WTC11 (cell line): ENCODE measurements at regions not wholly inside any gene's neighbourhood (a gene's known extent, or its start where the extent isn't known, plus 50 kb on each side); places are given as distances from the start of the nearest gene placed in this dataset.

Source experiments
- ATAC-seq: fragments of 200-7000 bp; cut with Tn5 transposase; 2 replicates; pipeline ENCODE4 v1.10.0; 2021; ENCODE audit warnings: mild to moderate bottlenecking, moderate library complexity
- CTCF ChIA-PET: fragments of 300-600 bp; sonication (Branson Sonifier 250); formaldehyde crosslinking; loops from one replicate; lab custom pipeline; 2021; ENCODE audit warnings: antibody characterized with exemption; lab: Charles Lee
- POLR2A ChIA-PET: fragments of 350-600 bp; sonication (Branson Sonifier 250); formaldehyde crosslinking; loops from one replicate; lab custom pipeline; 2021; ENCODE audit warnings: antibody characterized with exemption; lab: Charles Lee
- DNase-seq: peaks from one replicate; pipeline ENCODE4 v3.0.0; 2021; ENCODE audit warnings: low spot score
- H3K27ac Mint-ChIP-seq: 2 replicates; pipeline ENCODE4 v1.8.0; 2021; ENCODE audit warnings: mixed read lengths
- H3K27me3 Mint-ChIP-seq: 2 replicates; pipeline ENCODE4 v1.8.0; 2021; ENCODE audit warnings: low read depth, mild to moderate bottlenecking, moderate library complexity, mixed read lengths
- H3K36me3 Mint-ChIP-seq: 2 replicates; pipeline ENCODE4 v1.8.0; 2021; ENCODE audit warnings: mixed read lengths
- H3K4me1 Mint-ChIP-seq: 2 replicates; pipeline ENCODE4 v1.8.0; 2022; ENCODE audit warnings: mixed read lengths
- H3K4me3 Mint-ChIP-seq: 2 replicates; pipeline ENCODE4 v1.8.0; 2021; ENCODE audit warnings: mild to moderate bottlenecking, moderate library complexity, mixed read lengths
- H3K9me3 Mint-ChIP-seq: 2 replicates; pipeline ENCODE4 v1.8.0; 2021; ENCODE audit warnings: mixed read lengths
- CREM ChIP-seq: sonication (generic); formaldehyde crosslinking; IDR thresholded peaks from 2 replicates; pipeline ENCODE4 v1.8.1; 2022; ENCODE audit warnings: mild to moderate bottlenecking, missing genetic modification reagents, moderate library complexity
- GRHL2 ChIP-seq: fragments of 250-450 bp; sonication (Bioruptor Pico); IDR thresholded peaks from 2 replicates; pipeline ENCODE4 v1.8.0; 2022; ENCODE audit warnings: mild to moderate bottlenecking, moderate library complexity; ENCODE audit not compliant: insufficient replicate concordance, severe bottlenecking
- HMGA2 ChIP-seq: fragments of 250-450 bp; sonication (Bioruptor Pico); IDR thresholded peaks from 2 replicates; pipeline ENCODE4 v1.4.0; 2021; ENCODE audit warnings: mild to moderate bottlenecking, moderate library complexity
- JAZF1 ChIP-seq: fragments of 250-450 bp; sonication (Bioruptor Pico); IDR thresholded peaks from 2 replicates; pipeline ENCODE4 v1.9.0; 2021; ENCODE audit warnings: moderate library complexity, mild to moderate bottlenecking, inconsistent platforms
- NR3C1 ChIP-seq: sonication (generic); formaldehyde crosslinking; conservative IDR thresholded peaks from 2 replicates; pipeline ENCODE4 v1.8.1; 2023; ENCODE audit warnings: low read depth, mild to moderate bottlenecking, missing genetic modification reagents
- OVOL2 ChIP-seq: fragments of 250-450 bp; sonication (Bioruptor Pico); IDR thresholded peaks from 2 replicates; pipeline ENCODE4 v1.9.0; 2021; ENCODE audit warnings: mild to moderate bottlenecking, borderline replicate concordance
- SMAD3 ChIP-seq: sonication (generic); formaldehyde crosslinking; IDR thresholded peaks from 2 replicates; pipeline ENCODE4 v1.8.0; 2022; ENCODE audit warnings: missing genetic modification reagents, mild to moderate bottlenecking, borderline replicate concordance
- SMAD4 ChIP-seq: sonication (generic); formaldehyde crosslinking; IDR thresholded peaks from 2 replicates; pipeline ENCODE4 v1.8.0; 2022; ENCODE audit warnings: mild to moderate bottlenecking, missing genetic modification reagents
- ZNF219 ChIP-seq: sonication (generic); formaldehyde crosslinking; IDR thresholded peaks from 2 replicates; pipeline ENCODE4 v1.8.0; 2023; ENCODE audit warnings: missing genetic modification reagents, mild to moderate bottlenecking, borderline replicate concordance
- ZNF416 ChIP-seq: fragments of 250-450 bp; sonication (Bioruptor Pico); IDR thresholded peaks from 2 replicates; pipeline ENCODE4 v1.9.0; 2021; ENCODE audit warnings: mild to moderate bottlenecking, inconsistent platforms
- ZNF671 ChIP-seq: fragments of 250-450 bp; sonication (Bioruptor Pico); IDR thresholded peaks from 2 replicates; pipeline ENCODE4 v1.8.0; 2021; ENCODE audit warnings: mild to moderate bottlenecking
- TF ChIP-seq, protein P1 (sequence below): sonication (generic); formaldehyde crosslinking; IDR thresholded peaks from 2 replicates; pipeline ENCODE4 v1.8.1; 2023; ENCODE audit warnings: mild to moderate bottlenecking, missing genetic modification reagents, moderate library complexity
- TF ChIP-seq, protein P2 (sequence below): sonication (generic); formaldehyde crosslinking; IDR thresholded peaks from 2 replicates; pipeline ENCODE4 v1.8.0; 2022; ENCODE audit warnings: mild to moderate bottlenecking, missing genetic modification reagents
- TF ChIP-seq, protein P3 (sequence below): sonication (generic); formaldehyde crosslinking; IDR thresholded peaks from 2 replicates; pipeline ENCODE4 v1.8.1; 2022; ENCODE audit warnings: mild to moderate bottlenecking, moderate library complexity, missing genetic modification reagents
- TF ChIP-seq, protein P4 (sequence below): sonication (generic); formaldehyde crosslinking; IDR thresholded peaks from 2 replicates; pipeline ENCODE4 v1.8.1; 2023; ENCODE audit warnings: mild to moderate bottlenecking, missing genetic modification reagents
- TF ChIP-seq, protein P5 (sequence below): sonication (generic); formaldehyde crosslinking; IDR thresholded peaks from 2 replicates; pipeline ENCODE4 v1.8.0; 2022; ENCODE audit warnings: missing genetic modification reagents

DNA sequence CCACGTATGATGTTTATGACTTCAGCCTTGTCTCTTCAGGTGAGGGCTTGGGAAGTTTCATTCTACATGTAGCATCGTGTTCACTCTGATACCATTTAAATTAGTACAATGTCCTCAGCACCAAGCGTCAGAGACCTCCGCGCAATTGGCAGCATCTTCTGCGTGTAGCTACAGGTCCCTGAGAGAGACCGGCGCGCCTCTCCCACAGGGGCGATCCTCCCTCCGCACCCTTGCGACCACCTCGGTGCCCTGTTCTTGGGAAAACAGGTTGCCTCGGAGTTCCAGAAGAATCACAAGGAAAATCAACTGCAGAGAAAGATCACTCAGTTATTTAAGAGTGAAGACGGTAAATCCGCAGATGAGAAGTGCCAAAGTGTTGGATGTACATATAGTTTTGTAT, 206.2 kb downstream of the GATA3 start:
- DNase-seq (no peak), ATAC-seq (no peak)
- no peak for TF ChIP-seq NR3C1 (CRISPR knock-in tag)
- POLR2A ChIA-PET, result no interaction called here
- Mint-ChIP-seq H3K27me3 (peaks cover 2% of the 10 kb centered on the region), H3K9me3 (peaks cover 5% of the 10 kb centered on the region), H3K27ac (no peak overlapping the region), H3K4me3 (no peak overlapping the region), H3K36me3 (no peaks in the 10 kb centered on the region), H3K4me1 (peaks cover 5% of the 10 kb centered on the region; the same call in 1 of the 2 replicates)
- CTCF ChIA-PET, result no interaction called here

DNA sequence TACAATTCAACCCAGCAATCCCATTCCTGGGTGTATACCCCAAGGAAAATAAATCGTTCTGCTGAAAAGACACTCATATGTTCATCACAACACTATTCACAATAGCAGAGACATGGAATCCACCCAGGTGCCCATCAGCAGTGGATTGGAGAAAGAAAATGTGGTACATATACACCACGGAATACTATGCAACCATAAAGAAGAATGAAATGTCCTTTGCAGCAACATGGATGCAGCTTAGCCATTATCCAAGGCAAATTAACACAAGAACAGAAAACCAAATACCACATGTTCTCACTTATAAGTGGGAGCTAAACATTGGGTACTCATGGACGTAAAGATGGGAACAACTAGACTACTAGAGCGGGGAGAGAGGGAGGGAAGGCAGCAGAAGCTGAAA, 207.8 kb downstream of the GATA3 start:
- peaks cover 2% of the 10 kb centered on the region for H3K27me3 Mint-ChIP-seq
- POLR2A ChIA-PET, result no interaction called here
- CTCF ChIA-PET, result no interaction called here

DNA sequence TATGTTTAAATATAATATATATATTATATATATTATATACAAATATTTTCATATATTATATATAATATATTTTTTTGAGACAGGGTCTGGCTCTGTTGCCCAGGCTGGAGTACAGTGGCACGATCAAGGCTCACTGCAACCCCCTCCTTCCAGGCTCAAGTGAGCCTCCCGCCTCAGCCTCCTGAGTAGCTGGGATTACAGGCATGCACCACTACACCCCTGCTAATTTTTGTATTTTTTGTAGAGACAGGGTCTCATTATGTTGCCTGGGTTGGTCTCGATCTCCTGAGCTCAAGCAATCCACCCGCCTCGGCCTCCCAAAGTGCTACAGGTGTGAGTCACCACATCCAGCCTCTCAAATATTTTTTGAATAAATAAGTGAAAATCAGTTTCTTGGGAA, 215.5 kb downstream of the GATA3 start:
- no peak for ATAC-seq
- Mint-ChIP-seq H3K27me3 (peaks cover 28% of the 10 kb centered on the region), H3K4me3 (no peak overlapping the region), H3K4me1 (peaks cover 14% of the 10 kb centered on the region), H3K9me3 (no peaks in the 10 kb centered on the region; the same call in 1 of the 2 replicates), H3K36me3 (no peaks in the 10 kb centered on the region), H3K27ac (no peak overlapping the region)
- no peak for DNase-seq
- CTCF ChIA-PET, result no interaction called here
- POLR2A ChIA-PET, result no interaction called here
- TF ChIP-seq HMGA2 (CRISPR knock-in tag) (peak; percentile 39; the same call in 1 of the 2 replicates), NR3C1 (CRISPR knock-in tag) (no peak)

More for the DNA sequence above, 207.8 kb downstream of the GATA3 start:
- no peaks in the 10 kb centered on the region for H3K36me3 Mint-ChIP-seq
- no peak for DNase-seq
- no peaks in the 10 kb centered on the region for H3K4me1 Mint-ChIP-seq
- H3K4me3 Mint-ChIP-seq, result no peak overlapping the region
- ATAC-seq, result no peak
- peaks cover 5% of the 10 kb centered on the region for H3K9me3 Mint-ChIP-seq
- TF ChIP-seq CREM (CRISPR knock-in tag) (no peak), GRHL2 (no peak), SMAD4 (CRISPR knock-in tag) (no peak)
- TF ChIP-seq, protein P1, sequence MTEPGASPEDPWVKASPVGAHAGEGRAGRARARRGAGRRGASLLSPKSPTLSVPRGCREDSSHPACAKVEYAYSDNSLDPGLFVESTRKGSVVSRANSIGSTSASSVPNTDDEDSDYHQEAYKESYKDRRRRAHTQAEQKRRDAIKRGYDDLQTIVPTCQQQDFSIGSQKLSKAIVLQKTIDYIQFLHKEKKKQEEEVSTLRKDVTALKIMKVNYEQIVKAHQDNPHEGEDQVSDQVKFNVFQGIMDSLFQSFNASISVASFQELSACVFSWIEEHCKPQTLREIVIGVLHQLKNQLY (CRISPR knock-in tag), result no peak
- no peak overlapping the region for H3K27ac Mint-ChIP-seq

DNA sequence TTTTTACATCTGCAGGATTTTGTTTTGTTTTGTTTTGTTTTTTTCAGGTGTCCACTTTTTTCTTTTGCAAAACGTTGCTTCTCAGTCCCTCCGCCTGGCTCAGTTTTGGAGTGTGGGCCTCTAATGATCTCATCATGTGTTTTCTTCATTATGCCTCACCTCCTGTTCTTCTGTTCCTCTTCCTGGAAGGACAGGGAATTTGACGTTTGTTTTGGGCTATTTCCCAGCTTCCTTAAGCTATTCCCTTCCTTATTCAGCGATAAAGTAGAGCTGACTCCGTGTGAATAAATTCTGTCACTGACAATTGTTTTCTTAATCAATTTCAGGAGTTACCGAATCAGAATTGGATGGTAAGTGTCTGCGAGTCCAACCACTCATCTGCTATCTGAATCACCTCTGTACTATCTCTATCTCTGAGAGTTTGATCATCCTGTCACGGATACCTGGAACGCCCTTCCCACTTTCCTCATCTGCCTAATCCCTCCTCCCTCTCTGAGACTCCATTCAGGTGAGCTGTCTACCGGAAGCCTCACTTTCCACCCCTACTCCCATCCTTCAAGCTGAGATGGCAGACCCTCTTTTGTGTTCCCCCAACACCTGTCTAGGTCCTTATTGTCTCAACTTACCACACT, 218.4 kb downstream of the GATA3 start:
- ATAC-seq, result 0 out of 2 replicates have a peak, but pooled peaks have one; percentile 30
- H3K4me3 Mint-ChIP-seq, result no peak overlapping the region
- POLR2A ChIA-PET, result interaction anchor here (0.7 kb wide), 2 partner anchors 34 to 187 kb away, joined by 3 to 11 read pairs; no protein-coding TSS in a partner anchor
- no peak for TF ChIP-seq CREM (CRISPR knock-in tag)
- no peak for TF ChIP-seq SMAD3
- TF ChIP-seq JAZF1 (CRISPR knock-in tag), result no peak
- no peak for TF ChIP-seq ZNF671
- no peak for TF ChIP-seq HMGA2 (CRISPR knock-in tag)
- no peak for TF ChIP-seq NR3C1 (CRISPR knock-in tag)
- TF ChIP-seq, protein P2, sequence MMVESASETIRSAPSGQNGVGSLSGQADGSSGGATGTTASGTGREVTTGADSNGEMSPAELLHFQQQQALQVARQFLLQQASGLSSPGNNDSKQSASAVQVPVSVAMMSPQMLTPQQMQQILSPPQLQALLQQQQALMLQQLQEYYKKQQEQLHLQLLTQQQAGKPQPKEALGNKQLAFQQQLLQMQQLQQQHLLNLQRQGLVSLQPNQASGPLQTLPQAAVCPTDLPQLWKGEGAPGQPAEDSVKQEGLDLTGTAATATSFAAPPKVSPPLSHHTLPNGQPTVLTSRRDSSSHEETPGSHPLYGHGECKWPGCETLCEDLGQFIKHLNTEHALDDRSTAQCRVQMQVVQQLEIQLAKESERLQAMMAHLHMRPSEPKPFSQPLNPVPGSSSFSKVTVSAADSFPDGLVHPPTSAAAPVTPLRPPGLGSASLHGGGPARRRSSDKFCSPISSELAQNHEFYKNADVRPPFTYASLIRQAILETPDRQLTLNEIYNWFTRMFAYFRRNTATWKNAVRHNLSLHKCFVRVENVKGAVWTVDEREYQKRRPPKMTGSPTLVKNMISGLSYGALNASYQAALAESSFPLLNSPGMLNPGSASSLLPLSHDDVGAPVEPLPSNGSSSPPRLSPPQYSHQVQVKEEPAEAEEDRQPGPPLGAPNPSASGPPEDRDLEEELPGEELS (CRISPR knock-in tag), result no peak
- TF ChIP-seq ZNF219 (CRISPR knock-in tag), result no peak
- TF ChIP-seq GRHL2, result no peak
- TF ChIP-seq, protein P1 (CRISPR knock-in tag), result no peak
- no peak for TF ChIP-seq ZNF416 (CRISPR knock-in tag)
- TF ChIP-seq, protein P3, sequence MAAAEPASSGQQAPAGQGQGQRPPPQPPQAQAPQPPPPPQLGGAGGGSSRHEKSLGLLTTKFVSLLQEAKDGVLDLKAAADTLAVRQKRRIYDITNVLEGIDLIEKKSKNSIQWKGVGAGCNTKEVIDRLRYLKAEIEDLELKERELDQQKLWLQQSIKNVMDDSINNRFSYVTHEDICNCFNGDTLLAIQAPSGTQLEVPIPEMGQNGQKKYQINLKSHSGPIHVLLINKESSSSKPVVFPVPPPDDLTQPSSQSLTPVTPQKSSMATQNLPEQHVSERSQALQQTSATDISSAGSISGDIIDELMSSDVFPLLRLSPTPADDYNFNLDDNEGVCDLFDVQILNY (CRISPR knock-in tag), result no peak
- TF ChIP-seq, protein P4, sequence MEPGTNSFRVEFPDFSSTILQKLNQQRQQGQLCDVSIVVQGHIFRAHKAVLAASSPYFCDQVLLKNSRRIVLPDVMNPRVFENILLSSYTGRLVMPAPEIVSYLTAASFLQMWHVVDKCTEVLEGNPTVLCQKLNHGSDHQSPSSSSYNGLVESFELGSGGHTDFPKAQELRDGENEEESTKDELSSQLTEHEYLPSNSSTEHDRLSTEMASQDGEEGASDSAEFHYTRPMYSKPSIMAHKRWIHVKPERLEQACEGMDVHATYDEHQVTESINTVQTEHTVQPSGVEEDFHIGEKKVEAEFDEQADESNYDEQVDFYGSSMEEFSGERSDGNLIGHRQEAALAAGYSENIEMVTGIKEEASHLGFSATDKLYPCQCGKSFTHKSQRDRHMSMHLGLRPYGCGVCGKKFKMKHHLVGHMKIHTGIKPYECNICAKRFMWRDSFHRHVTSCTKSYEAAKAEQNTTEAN (CRISPR knock-in tag), result no peak
- no peak for TF ChIP-seq OVOL2 (CRISPR knock-in tag)
- TF ChIP-seq, protein P5, sequence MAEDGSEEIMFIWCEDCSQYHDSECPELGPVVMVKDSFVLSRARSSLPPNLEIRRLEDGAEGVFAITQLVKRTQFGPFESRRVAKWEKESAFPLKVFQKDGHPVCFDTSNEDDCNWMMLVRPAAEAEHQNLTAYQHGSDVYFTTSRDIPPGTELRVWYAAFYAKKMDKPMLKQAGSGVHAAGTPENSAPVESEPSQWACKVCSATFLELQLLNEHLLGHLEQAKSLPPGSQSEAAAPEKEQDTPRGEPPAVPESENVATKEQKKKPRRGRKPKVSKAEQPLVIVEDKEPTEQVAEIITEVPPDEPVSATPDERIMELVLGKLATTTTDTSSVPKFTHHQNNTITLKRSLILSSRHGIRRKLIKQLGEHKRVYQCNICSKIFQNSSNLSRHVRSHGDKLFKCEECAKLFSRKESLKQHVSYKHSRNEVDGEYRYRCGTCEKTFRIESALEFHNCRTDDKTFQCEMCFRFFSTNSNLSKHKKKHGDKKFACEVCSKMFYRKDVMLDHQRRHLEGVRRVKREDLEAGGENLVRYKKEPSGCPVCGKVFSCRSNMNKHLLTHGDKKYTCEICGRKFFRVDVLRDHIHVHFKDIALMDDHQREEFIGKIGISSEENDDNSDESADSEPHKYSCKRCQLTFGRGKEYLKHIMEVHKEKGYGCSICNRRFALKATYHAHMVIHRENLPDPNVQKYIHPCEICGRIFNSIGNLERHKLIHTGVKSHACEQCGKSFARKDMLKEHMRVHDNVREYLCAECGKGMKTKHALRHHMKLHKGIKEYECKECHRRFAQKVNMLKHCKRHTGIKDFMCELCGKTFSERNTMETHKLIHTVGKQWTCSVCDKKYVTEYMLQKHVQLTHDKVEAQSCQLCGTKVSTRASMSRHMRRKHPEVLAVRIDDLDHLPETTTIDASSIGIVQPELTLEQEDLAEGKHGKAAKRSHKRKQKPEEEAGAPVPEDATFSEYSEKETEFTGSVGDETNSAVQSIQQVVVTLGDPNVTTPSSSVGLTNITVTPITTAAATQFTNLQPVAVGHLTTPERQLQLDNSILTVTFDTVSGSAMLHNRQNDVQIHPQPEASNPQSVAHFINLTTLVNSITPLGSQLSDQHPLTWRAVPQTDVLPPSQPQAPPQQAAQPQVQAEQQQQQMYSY (CRISPR knock-in tag), result no peak

More for the DNA sequence above, 218.4 kb downstream of the GATA3 start:
- CTCF ChIA-PET, result interaction anchor here (0.7 kb wide), 1 partner anchor 401 kb away, joined by 3 read pairs; no protein-coding TSS in a partner anchor
- no peak for DNase-seq
- no peaks in the 10 kb centered on the region for H3K36me3 Mint-ChIP-seq
- peaks cover 35% of the 10 kb centered on the region for H3K27me3 Mint-ChIP-seq
- H3K4me1 Mint-ChIP-seq, result peaks cover 14% of the 10 kb centered on the region
- H3K27ac Mint-ChIP-seq, result no peak overlapping the region
- H3K9me3 Mint-ChIP-seq, result no peaks in the 10 kb centered on the region; the same call in 1 of the 2 replicates
